ENCODE measurements at regions not wholly inside any gene's neighbourhood (a gene's known extent, or its start where the extent isn't known, plus 50 kb on each side); places are given as distances from the start of the nearest gene placed in this dataset.

- TF ChIP-seq EP300 (IDR thresholded peaks at IDR 0.05) (no peak), CTCF (IDR thresholded peaks at IDR 0.05) (no peak), POLR2A (IDR thresholded peaks at IDR 0.05) (no peak)
These were observed 331.5 kb downstream of the CRPPA start for GRCh38 chr7:16089801-16090200.

Data from tibial nerve (tissue), 4 donors.